ENCODE measurements at regions not wholly inside any gene's neighbourhood (a gene's known extent, or its start where the extent isn't known, plus 50 kb on each side); places are given as distances from the start of the nearest gene placed in this dataset.

DNA sequence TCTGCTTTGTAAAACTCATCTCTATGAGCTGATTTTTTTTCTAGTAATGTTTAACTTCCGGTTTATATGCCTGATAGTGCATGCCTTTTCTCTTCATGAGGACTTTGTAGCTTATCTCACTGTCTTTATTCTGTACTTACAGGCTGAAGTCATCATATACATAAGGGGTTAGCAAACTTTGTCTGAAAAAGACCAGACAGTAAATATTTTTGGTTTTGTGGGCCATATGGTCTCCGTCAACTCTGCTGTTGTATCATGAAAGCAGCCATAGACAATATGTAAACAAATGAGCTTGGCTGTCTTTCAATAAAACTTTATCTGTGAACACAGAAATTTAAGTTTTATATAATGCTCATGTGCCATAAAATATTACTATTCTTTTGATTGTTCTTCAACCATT lies 172.1 kb downstream of the GXYLT1 start:
- Histone ChIP-seq H4K20me1 (ENCODE audit: insufficient read depth) (no peaks in the 10 kb centered on the region), H3K4me3 (ENCODE audit: low read length) (no peak overlapping the region), H2AFZ (ENCODE audit: low read depth, low read length) (no peak overlapping the region), H3F3A (ENCODE audit: insufficient read depth, low read length, poor library complexity, severe bottlenecking) (no peaks in the 10 kb centered on the region), H3K9ac (ENCODE audit: low read length) (no peak overlapping the region), H3K79me2 (replicated peaks; ENCODE audit: insufficient read depth, low read length) (no peaks in the 10 kb centered on the region), H3K4me2 (ENCODE audit: low read length) (no peak overlapping the region), H3K27me3 (ENCODE audit: insufficient read depth, low read depth, low read length) (no peaks in the 10 kb centered on the region), H3K9me3 (ENCODE audit: low read length) (no peaks in the 10 kb centered on the region), H3K36me3 (ENCODE audit: insufficient read depth, low read length) (no peaks in the 10 kb centered on the region), H3K9me2 (ENCODE audit: insufficient read depth, low read length) (no peaks in the 10 kb centered on the region), H3K27ac (ENCODE audit: low read length) (no peak overlapping the region)
- TF ChIP-seq POLR2AphosphoS5 (IDR thresholded peaks at IDR 0.05) (no peak), EP300 (conservative IDR thresholded peaks at IDR 0.05; ENCODE audit: poor library complexity, severe bottlenecking) (no peak), EZH2 (IDR thresholded peaks at IDR 0.05; ENCODE audit: borderline replicate concordance, insufficient read depth, low read length, poor library complexity, severe bottlenecking) (no peak), MXI1 (conservative IDR thresholded peaks at IDR 0.05; ENCODE audit: poor library complexity, severe bottlenecking) (no peak), RAD21 (conservative IDR thresholded peaks at IDR 0.05) (no peak), TAF1 (IDR thresholded peaks at IDR 0.05; ENCODE audit: low read depth) (no peak), SMC3 (conservative IDR thresholded peaks at IDR 0.05; ENCODE audit: poor library complexity) (no peak)
- TF ChIP-seq, protein P1, sequence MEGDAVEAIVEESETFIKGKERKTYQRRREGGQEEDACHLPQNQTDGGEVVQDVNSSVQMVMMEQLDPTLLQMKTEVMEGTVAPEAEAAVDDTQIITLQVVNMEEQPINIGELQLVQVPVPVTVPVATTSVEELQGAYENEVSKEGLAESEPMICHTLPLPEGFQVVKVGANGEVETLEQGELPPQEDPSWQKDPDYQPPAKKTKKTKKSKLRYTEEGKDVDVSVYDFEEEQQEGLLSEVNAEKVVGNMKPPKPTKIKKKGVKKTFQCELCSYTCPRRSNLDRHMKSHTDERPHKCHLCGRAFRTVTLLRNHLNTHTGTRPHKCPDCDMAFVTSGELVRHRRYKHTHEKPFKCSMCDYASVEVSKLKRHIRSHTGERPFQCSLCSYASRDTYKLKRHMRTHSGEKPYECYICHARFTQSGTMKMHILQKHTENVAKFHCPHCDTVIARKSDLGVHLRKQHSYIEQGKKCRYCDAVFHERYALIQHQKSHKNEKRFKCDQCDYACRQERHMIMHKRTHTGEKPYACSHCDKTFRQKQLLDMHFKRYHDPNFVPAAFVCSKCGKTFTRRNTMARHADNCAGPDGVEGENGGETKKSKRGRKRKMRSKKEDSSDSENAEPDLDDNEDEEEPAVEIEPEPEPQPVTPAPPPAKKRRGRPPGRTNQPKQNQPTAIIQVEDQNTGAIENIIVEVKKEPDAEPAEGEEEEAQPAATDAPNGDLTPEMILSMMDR (IDR thresholded peaks at IDR 0.05; ENCODE audit: poor library complexity, severe bottlenecking), result no peak
- TF ChIP-seq, protein P2, sequence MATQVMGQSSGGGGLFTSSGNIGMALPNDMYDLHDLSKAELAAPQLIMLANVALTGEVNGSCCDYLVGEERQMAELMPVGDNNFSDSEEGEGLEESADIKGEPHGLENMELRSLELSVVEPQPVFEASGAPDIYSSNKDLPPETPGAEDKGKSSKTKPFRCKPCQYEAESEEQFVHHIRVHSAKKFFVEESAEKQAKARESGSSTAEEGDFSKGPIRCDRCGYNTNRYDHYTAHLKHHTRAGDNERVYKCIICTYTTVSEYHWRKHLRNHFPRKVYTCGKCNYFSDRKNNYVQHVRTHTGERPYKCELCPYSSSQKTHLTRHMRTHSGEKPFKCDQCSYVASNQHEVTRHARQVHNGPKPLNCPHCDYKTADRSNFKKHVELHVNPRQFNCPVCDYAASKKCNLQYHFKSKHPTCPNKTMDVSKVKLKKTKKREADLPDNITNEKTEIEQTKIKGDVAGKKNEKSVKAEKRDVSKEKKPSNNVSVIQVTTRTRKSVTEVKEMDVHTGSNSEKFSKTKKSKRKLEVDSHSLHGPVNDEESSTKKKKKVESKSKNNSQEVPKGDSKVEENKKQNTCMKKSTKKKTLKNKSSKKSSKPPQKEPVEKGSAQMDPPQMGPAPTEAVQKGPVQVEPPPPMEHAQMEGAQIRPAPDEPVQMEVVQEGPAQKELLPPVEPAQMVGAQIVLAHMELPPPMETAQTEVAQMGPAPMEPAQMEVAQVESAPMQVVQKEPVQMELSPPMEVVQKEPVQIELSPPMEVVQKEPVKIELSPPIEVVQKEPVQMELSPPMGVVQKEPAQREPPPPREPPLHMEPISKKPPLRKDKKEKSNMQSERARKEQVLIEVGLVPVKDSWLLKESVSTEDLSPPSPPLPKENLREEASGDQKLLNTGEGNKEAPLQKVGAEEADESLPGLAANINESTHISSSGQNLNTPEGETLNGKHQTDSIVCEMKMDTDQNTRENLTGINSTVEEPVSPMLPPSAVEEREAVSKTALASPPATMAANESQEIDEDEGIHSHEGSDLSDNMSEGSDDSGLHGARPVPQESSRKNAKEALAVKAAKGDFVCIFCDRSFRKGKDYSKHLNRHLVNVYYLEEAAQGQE (IDR thresholded peaks at IDR 0.05; ENCODE audit: borderline replicate concordance), result no peak

DNA sequence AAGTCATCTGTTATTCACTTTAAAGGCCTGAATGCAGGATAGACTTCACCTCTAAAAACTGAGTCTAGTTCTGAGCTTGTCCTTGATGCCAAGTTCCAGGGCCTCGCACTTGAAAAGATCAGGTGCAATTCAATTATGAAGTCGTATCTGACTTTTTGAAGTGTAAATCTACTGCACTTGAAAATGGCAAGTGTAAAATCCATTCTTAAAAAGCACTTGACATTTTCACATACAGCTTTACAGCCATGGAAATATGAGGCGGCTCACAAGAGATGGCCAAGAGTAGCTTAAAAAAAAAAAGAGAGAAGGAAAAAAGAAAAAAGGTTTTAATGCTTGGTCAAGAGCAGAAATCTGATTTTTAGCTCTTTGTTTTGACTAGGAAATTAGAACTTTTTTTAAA lies 172.5 kb downstream of the GXYLT1 start:
- no peak overlapping the region for H3K9ac ChIP-seq (ENCODE audit: low read length)
- no peaks in the 10 kb centered on the region for H3K79me2 ChIP-seq (replicated peaks; ENCODE audit: insufficient read depth, low read length)
- no peaks in the 10 kb centered on the region for H3K9me2 ChIP-seq (ENCODE audit: insufficient read depth, low read length)
- H2AFZ ChIP-seq (ENCODE audit: low read depth, low read length), result no peak overlapping the region
- no peaks in the 10 kb centered on the region for H3K9me3 ChIP-seq (ENCODE audit: low read length)
- no peak overlapping the region for H3K4me2 ChIP-seq (ENCODE audit: low read length)
- no peak overlapping the region for H3K4me3 ChIP-seq (ENCODE audit: low read length)
- TF ChIP-seq, protein P2 (IDR thresholded peaks at IDR 0.05; ENCODE audit: borderline replicate concordance), result no peak
- TF ChIP-seq POLR2AphosphoS5 (IDR thresholded peaks at IDR 0.05), result no peak
- no peak for TF ChIP-seq SMC3 (conservative IDR thresholded peaks at IDR 0.05; ENCODE audit: poor library complexity)
- TF ChIP-seq TAF1 (IDR thresholded peaks at IDR 0.05; ENCODE audit: low read depth), result no peak
- no peak for TF ChIP-seq RAD21 (conservative IDR thresholded peaks at IDR 0.05)
- no peaks in the 10 kb centered on the region for H4K20me1 ChIP-seq (ENCODE audit: insufficient read depth)
- H3K27me3 ChIP-seq (ENCODE audit: insufficient read depth, low read depth, low read length), result no peaks in the 10 kb centered on the region
- no peaks in the 10 kb centered on the region for H3F3A ChIP-seq (ENCODE audit: insufficient read depth, low read length, poor library complexity, severe bottlenecking)
- H3K27ac ChIP-seq (ENCODE audit: low read length), result no peak overlapping the region
- no peaks in the 10 kb centered on the region for H3K36me3 ChIP-seq (ENCODE audit: insufficient read depth, low read length)

Data from neural cell (in vitro differentiated cells).